ENCODE measurements at regions not wholly inside any gene's neighbourhood (a gene's known extent, or its start where the extent isn't known, plus 50 kb on each side); places are given as distances from the start of the nearest gene placed in this dataset.

GRCh38 chr18:25454730-25455129 is 102.8 kb upstream of the ZNF521 start:
- no peaks in the 10 kb centered on the region for H3K27me3 ChIP-seq (ENCODE audit: insufficient read depth, low read length)
- no peak overlapping the region for H3K9ac ChIP-seq (ENCODE audit: low read length)
- ChIA-PET POLR2A (no interaction called here), CTCF (no interaction called here), RAD21 (ENCODE audit: low non-redundant PET in 1 of 2, low total read pairs in 2 of 2, uncharacterized antibody in 2 of 2, unreplicated experiment in 2 of 2) (no interaction called here)
- H3K27ac ChIP-seq (ENCODE audit: low read depth, low read length): no peak overlapping the region
- intact Hi-C loops (cut with micrococcal nuclease): no loop called here
- no peaks in the 10 kb centered on the region for H3K79me2 ChIP-seq (ENCODE audit: insufficient read depth, low read length)
- no peaks in the 10 kb centered on the region for H4K20me1 ChIP-seq (ENCODE audit: insufficient read depth)
- H3K9me2 ChIP-seq (ENCODE audit: insufficient read depth): no peaks in the 10 kb centered on the region
- no TSS peak for BruUV-seq (replicated peaks)
- DNase-seq (ENCODE audit: low read depth, low spot score): no peak
- ATAC-seq: no peak
- no peaks in the 10 kb centered on the region; a peak in 1 of 4 replicates for H3K9me3 ChIP-seq (ENCODE audit: control insufficient read depth in 1 of 2, insufficient read depth in 1 of 2, low read depth in 1 of 2, low read length in 2 of 2)
- no peak overlapping the region for H3K4me2 ChIP-seq (ENCODE audit: low read length)
- no peaks in the 10 kb centered on the region for H3K4me1 ChIP-seq (ENCODE audit: control insufficient read depth in 1 of 2, insufficient read depth in 2 of 2, low read length in 2 of 2)
- TF ChIP-seq, protein P1, sequence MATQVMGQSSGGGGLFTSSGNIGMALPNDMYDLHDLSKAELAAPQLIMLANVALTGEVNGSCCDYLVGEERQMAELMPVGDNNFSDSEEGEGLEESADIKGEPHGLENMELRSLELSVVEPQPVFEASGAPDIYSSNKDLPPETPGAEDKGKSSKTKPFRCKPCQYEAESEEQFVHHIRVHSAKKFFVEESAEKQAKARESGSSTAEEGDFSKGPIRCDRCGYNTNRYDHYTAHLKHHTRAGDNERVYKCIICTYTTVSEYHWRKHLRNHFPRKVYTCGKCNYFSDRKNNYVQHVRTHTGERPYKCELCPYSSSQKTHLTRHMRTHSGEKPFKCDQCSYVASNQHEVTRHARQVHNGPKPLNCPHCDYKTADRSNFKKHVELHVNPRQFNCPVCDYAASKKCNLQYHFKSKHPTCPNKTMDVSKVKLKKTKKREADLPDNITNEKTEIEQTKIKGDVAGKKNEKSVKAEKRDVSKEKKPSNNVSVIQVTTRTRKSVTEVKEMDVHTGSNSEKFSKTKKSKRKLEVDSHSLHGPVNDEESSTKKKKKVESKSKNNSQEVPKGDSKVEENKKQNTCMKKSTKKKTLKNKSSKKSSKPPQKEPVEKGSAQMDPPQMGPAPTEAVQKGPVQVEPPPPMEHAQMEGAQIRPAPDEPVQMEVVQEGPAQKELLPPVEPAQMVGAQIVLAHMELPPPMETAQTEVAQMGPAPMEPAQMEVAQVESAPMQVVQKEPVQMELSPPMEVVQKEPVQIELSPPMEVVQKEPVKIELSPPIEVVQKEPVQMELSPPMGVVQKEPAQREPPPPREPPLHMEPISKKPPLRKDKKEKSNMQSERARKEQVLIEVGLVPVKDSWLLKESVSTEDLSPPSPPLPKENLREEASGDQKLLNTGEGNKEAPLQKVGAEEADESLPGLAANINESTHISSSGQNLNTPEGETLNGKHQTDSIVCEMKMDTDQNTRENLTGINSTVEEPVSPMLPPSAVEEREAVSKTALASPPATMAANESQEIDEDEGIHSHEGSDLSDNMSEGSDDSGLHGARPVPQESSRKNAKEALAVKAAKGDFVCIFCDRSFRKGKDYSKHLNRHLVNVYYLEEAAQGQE (IDR thresholded peaks at IDR 0.05; ENCODE audit: low read depth): no peak
- TF ChIP-seq RAD21 (IDR thresholded peaks at IDR 0.05; ENCODE audit: low read depth) (no peak), CBX3 (IDR thresholded peaks at IDR 0.05; ENCODE audit: low read depth) (no peak), FOSL1 (IDR thresholded peaks at IDR 0.05; ENCODE audit: low read depth) (no peak), MAX (IDR thresholded peaks at IDR 0.05) (no peak), CTCF (IDR thresholded peaks at IDR 0.05 in 2 of 3, conservative IDR thresholded peaks at IDR 0.05 in 1 of 3; ENCODE audit: borderline replicate concordance in 1 of 3, insufficient read depth in 1 of 3, low read depth in 2 of 3, low read length in 2 of 3) (no peak), EZH2phosphoT487 (IDR thresholded peaks at IDR 0.05; ENCODE audit: borderline replicate concordance) (no peak), ZNF274 (IDR thresholded peaks at IDR 0.05; ENCODE audit: low read depth, low read length) (no peak), ZFX (IDR thresholded peaks at IDR 0.05) (no peak), TCF7L2 (IDR thresholded peaks at IDR 0.05; ENCODE audit: borderline replicate concordance, extremely low read depth, insufficient read depth, insufficient read length) (no peak)
- TF ChIP-seq, protein P2, sequence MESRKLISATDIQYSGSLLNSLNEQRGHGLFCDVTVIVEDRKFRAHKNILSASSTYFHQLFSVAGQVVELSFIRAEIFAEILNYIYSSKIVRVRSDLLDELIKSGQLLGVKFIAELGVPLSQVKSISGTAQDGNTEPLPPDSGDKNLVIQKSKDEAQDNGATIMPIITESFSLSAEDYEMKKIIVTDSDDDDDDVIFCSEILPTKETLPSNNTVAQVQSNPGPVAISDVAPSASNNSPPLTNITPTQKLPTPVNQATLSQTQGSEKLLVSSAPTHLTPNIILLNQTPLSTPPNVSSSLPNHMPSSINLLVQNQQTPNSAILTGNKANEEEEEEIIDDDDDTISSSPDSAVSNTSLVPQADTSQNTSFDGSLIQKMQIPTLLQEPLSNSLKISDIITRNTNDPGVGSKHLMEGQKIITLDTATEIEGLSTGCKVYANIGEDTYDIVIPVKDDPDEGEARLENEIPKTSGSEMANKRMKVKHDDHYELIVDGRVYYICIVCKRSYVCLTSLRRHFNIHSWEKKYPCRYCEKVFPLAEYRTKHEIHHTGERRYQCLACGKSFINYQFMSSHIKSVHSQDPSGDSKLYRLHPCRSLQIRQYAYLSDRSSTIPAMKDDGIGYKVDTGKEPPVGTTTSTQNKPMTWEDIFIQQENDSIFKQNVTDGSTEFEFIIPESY (IDR thresholded peaks at IDR 0.05; ENCODE audit: extremely low read depth, insufficient replicate concordance, low read length): no peak
- no peak overlapping the region for H3K4me3 ChIP-seq (replicated peaks in 1 of 2; ENCODE audit: low read depth in 1 of 2, low read length in 2 of 2)
- no peaks in the 10 kb centered on the region for H3K36me3 ChIP-seq (ENCODE audit: control insufficient read depth in 1 of 2, insufficient read depth in 2 of 2, low read length in 2 of 2)
- H2AFZ ChIP-seq (ENCODE audit: low read depth, low read length, poor library complexity, severe bottlenecking): no peak overlapping the region

Measured in HCT116 (cell line).